ENCODE measurements at regions not wholly inside any gene's neighbourhood (a gene's known extent, or its start where the extent isn't known, plus 50 kb on each side); places are given as distances from the start of the nearest gene placed in this dataset.

- 90% methylated on average over 12 of the region's 13 CpGs; no CpG with 5 or more reads in 1 of the 2 experiments for WGBS, 2 experiments (ENCODE audit: extremely low coverage in 1 of 2, insufficient coverage in 1 of 2, insufficient read length in 1 of 2, insufficient replicate concordance in 2 of 2, low coverage in 1 of 2, low lambda C conversion rate in 2 of 2, missing lambda C conversion rate in 1 of 2)
- no peaks in the 10 kb centered on the region for H4K20me1 ChIP-seq (replicated peaks in 1 of 2; ENCODE audit: control insufficient read depth in 1 of 2, insufficient read depth in 2 of 2, low read length in 2 of 2)
- no peaks in the 10 kb centered on the region for H3K27me3 ChIP-seq (replicated peaks in 1 of 4; ENCODE audit: control insufficient read depth in 3 of 4, extremely low read depth in 1 of 4, insufficient read depth in 3 of 4, low read length in 3 of 4)
- peaks cover 0 to 5% (median 2%) of the 10 kb centered on the region in 4 experiments; a peak in 2 of 7 replicates for H3K4me1 ChIP-seq (replicated peaks in 1 of 4; ENCODE audit: control insufficient read depth in 3 of 4, insufficient read depth in 4 of 4, low read length in 3 of 4)
- H3K9me3 ChIP-seq (ENCODE audit: insufficient read depth in 2 of 2, low read depth in 1 of 2, low read length in 1 of 2): peaks cover 7 to 10% of the 10 kb centered on the region in 2 experiments; a peak in 3 of 4 replicates
- no peak overlapping the region for H3K14ac ChIP-seq (ENCODE audit: insufficient read length)
- H3K36me3 ChIP-seq (ENCODE audit: control insufficient read depth in 2 of 4, insufficient read depth in 4 of 4, low read length in 3 of 4): no peaks in the 10 kb centered on the region
- H3K79me1 ChIP-seq (ENCODE audit: low read depth, low read length): no peaks in the 10 kb centered on the region
- H4K91ac ChIP-seq (replicated peaks; ENCODE audit: insufficient read length, low read length): no peak overlapping the region
- H4K5ac ChIP-seq (ENCODE audit: insufficient read length, low read depth, low read length): no peak overlapping the region
- H3K23ac ChIP-seq (ENCODE audit: insufficient read length): no peak overlapping the region
- no peak overlapping the region for H3K18ac ChIP-seq (ENCODE audit: extremely low read depth, low read length)
- no peak overlapping the region for H2AK5ac ChIP-seq (ENCODE audit: low read depth, low read length)
- no peak overlapping the region for H3K4ac ChIP-seq (replicated peaks; ENCODE audit: insufficient read length, low read depth, low read length)
- H3K9ac ChIP-seq (replicated peaks in 1 of 4; ENCODE audit: extremely low read depth in 1 of 4, low read depth in 3 of 4, low read length in 3 of 4): no peak overlapping the region
- no peak overlapping the region for H2BK120ac ChIP-seq (replicated peaks; ENCODE audit: low read depth, low read length)
- no peak overlapping the region for H4K8ac ChIP-seq (ENCODE audit: extremely low read depth, insufficient read depth, low read length)
- no peak overlapping the region for H2BK12ac ChIP-seq (ENCODE audit: low read depth, low read length)
- H3K56ac ChIP-seq (replicated peaks; ENCODE audit: insufficient read length, low read depth, low read length): no peak overlapping the region
- no peak overlapping the region for H2BK20ac ChIP-seq (ENCODE audit: low read length)
- no peak overlapping the region for H3K27ac ChIP-seq (ENCODE audit: low read depth, low read length)
- TF ChIP-seq HDAC2 (IDR thresholded peaks at IDR 0.05; ENCODE audit: borderline replicate concordance in 1 of 2, low read depth in 2 of 2, low read length in 2 of 2): no peak
- FAIRE-seq: no peak
- H3K4me3 ChIP-seq (ENCODE audit: extremely low read depth in 1 of 4, insufficient read depth in 2 of 4, low read depth in 3 of 4, low read length in 4 of 4): no peak overlapping the region
- no peaks in the 10 kb centered on the region for H3K23me2 ChIP-seq (ENCODE audit: low read depth, low read length)
- no peak overlapping the region for H2AFZ ChIP-seq (ENCODE audit: low read length)
- CTCF ChIA-PET (ENCODE audit: partially characterized antibody): interaction anchor here (0.6 to 2.2 kb wide), 6 partner anchors 9 to 341 kb away, joined by 3 to 16 read pairs (median 4); no protein-coding TSS in a partner anchor
- no peak for DNase-seq (ENCODE audit: low read depth in 1 of 2, low spot score in 2 of 2)
- no peak overlapping the region for H3K4me2 ChIP-seq (ENCODE audit: insufficient read depth in 1 of 2, low read depth in 2 of 2, low read length in 2 of 2)
- POLR2A ChIA-PET (ENCODE audit: partially characterized antibody): interaction anchor here (1.0 kb wide), 1 partner anchor 109 kb away, joined by 3 read pairs; no protein-coding TSS in a partner anchor
- no peak overlapping the region for H2BK5ac ChIP-seq (ENCODE audit: low read depth, low read length)
- no peak overlapping the region for H2BK15ac ChIP-seq (ENCODE audit: low read length)
- no peaks in the 10 kb centered on the region for H3K79me2 ChIP-seq (ENCODE audit: control insufficient read depth in 1 of 2, insufficient read depth in 2 of 2, low read length in 2 of 2)
Observed at GRCh38 chr2:134109725-134110124, 144.1 kb upstream of the MGAT5 start.

All from H1 (cell line).